ENCODE measurements at regions not wholly inside any gene's neighbourhood (a gene's known extent, or its start where the extent isn't known, plus 50 kb on each side); places are given as distances from the start of the nearest gene placed in this dataset.

- no peak overlapping the region for H3K27ac Mint-ChIP-seq (ENCODE audit: unreplicated experiment)
- TF ChIP-seq, protein P1, sequence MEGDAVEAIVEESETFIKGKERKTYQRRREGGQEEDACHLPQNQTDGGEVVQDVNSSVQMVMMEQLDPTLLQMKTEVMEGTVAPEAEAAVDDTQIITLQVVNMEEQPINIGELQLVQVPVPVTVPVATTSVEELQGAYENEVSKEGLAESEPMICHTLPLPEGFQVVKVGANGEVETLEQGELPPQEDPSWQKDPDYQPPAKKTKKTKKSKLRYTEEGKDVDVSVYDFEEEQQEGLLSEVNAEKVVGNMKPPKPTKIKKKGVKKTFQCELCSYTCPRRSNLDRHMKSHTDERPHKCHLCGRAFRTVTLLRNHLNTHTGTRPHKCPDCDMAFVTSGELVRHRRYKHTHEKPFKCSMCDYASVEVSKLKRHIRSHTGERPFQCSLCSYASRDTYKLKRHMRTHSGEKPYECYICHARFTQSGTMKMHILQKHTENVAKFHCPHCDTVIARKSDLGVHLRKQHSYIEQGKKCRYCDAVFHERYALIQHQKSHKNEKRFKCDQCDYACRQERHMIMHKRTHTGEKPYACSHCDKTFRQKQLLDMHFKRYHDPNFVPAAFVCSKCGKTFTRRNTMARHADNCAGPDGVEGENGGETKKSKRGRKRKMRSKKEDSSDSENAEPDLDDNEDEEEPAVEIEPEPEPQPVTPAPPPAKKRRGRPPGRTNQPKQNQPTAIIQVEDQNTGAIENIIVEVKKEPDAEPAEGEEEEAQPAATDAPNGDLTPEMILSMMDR (IDR thresholded peaks at IDR 0.05), result no peak
- no peak overlapping the region for H3K4me3 Mint-ChIP-seq (ENCODE audit: unreplicated experiment)
- no peak for DNase-seq (ENCODE audit: low spot score)
- H3K36me3 Mint-ChIP-seq (ENCODE audit: low read depth), result no peaks in the 10 kb centered on the region
- H3K4me1 Mint-ChIP-seq (ENCODE audit: low read depth), result peaks cover 10% of the 10 kb centered on the region
- H3K9me3 Mint-ChIP-seq (ENCODE audit: low read depth), result no peaks in the 10 kb centered on the region
- H3K27me3 Mint-ChIP-seq (ENCODE audit: low read depth), result peaks cover 1% of the 10 kb centered on the region
Observed at GRCh38 chr4:175373031-175373430, 439.0 kb downstream of the GPM6A start.

DNA sequence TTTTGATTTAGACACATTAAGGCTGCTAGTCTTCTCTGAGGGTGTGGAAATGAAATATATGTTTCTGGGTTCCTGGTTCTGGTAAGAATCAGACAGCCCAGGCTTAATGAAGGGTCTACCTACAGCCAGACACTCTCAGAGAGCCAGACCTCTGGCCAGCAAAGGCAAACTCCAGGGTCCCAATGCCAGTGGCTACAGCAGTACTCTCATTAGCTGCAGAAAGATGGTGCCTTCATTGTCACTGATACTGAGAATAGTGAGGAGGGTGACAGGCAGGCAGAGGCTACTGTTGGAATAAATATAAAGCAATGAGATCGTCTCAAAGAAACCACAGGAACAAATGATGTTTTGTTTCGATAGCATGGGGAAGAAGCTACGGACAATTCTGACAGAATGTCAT is 437.6 kb downstream of the GPM6A start:
- Mint-ChIP-seq H3K36me3 (ENCODE audit: low read depth) (no peaks in the 10 kb centered on the region), H3K27me3 (ENCODE audit: low read depth) (peaks cover 1% of the 10 kb centered on the region), H3K27ac (ENCODE audit: unreplicated experiment) (no peak overlapping the region), H3K9me3 (ENCODE audit: low read depth) (peaks cover 3% of the 10 kb centered on the region), H3K4me3 (ENCODE audit: unreplicated experiment) (no peak overlapping the region), H3K4me1 (ENCODE audit: low read depth) (peaks cover 10% of the 10 kb centered on the region)
- DNase-seq (ENCODE audit: low spot score), result no peak
- TF ChIP-seq, protein P1 (IDR thresholded peaks at IDR 0.05), result no peak

DNA sequence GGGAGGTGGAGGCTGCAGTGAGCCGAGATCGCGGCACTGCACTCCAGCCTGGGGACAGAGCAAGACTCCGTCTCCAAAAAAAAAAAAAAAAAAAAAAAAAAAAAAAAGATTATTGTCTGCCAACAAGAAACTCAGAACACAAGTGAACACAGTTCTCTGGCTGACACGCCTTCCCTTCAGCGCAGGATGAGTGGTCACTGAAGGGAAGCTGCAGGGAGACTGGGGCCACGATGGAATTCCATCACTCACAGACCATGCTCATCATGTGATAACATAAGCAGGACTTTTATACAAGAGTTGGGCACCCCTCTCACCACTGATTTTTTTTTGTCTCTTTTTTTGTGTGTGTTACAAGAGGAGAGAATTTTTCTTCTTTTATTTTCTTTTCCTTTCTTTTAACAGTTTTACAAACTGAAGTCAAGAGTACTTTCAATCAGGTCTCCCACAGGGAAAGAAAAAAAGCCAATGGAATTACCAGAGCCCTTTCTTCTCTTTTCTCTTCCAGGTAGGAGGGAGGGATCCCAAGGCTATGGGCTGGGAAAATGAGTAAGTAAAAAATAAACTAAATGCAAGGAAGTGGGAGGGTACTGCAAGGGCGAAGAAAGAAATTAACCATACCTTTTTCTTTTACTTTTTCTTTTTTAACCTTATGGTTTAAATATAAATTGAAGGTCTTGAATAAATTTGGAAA is 435.6 kb downstream of the GPM6A start:
- DNase-seq (ENCODE audit: low spot score), result no peak
- Mint-ChIP-seq H3K27me3 (ENCODE audit: low read depth) (no peaks in the 10 kb centered on the region), H3K4me1 (ENCODE audit: low read depth) (peaks cover 15% of the 10 kb centered on the region), H3K36me3 (ENCODE audit: low read depth) (no peaks in the 10 kb centered on the region), H3K4me3 (ENCODE audit: unreplicated experiment) (no peak overlapping the region), H3K27ac (ENCODE audit: unreplicated experiment) (no peak overlapping the region), H3K9me3 (ENCODE audit: low read depth) (peaks cover 3% of the 10 kb centered on the region)
- TF ChIP-seq, protein P1 (IDR thresholded peaks at IDR 0.05), result no peak

GRCh38 chr4:175377203-175377602 is 434.9 kb downstream of the GPM6A start:
- no peak for DNase-seq (ENCODE audit: low spot score)
- no peaks in the 10 kb centered on the region for H3K36me3 Mint-ChIP-seq (ENCODE audit: low read depth)
- peaks cover 15% of the 10 kb centered on the region for H3K4me1 Mint-ChIP-seq (ENCODE audit: low read depth)
- TF ChIP-seq, protein P1 (IDR thresholded peaks at IDR 0.05), result no peak
- no peak overlapping the region for H3K27ac Mint-ChIP-seq (ENCODE audit: unreplicated experiment)
- H3K9me3 Mint-ChIP-seq (ENCODE audit: low read depth), result peaks cover 3% of the 10 kb centered on the region
- H3K27me3 Mint-ChIP-seq (ENCODE audit: low read depth), result no peaks in the 10 kb centered on the region
- no peak overlapping the region for H3K4me3 Mint-ChIP-seq (ENCODE audit: unreplicated experiment)

DNA sequence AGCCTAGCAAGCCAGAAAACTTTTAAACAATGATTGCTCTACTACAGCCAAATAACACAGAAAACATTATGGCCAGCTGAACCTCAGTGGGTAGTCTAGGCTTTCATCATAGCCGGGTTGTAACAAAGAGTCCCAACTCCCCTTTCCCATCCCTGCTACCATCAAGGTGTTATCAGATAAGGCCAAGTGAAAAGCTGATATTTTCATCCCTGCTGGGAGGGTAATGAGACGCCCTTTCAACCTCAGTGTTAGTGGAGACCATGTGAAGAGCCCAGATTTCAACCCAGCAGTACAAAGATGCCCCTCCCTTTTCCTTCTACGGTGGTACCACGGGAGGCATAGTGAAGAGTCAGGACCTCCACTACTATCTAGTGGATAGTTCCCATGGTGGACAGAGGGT is 433.7 kb downstream of the GPM6A start:
- Mint-ChIP-seq H3K4me3 (ENCODE audit: unreplicated experiment) (no peak overlapping the region), H3K27me3 (ENCODE audit: low read depth) (no peaks in the 10 kb centered on the region), H3K27ac (ENCODE audit: unreplicated experiment) (no peak overlapping the region), H3K4me1 (ENCODE audit: low read depth) (peaks cover 10% of the 10 kb centered on the region), H3K9me3 (ENCODE audit: low read depth) (peaks cover 3% of the 10 kb centered on the region), H3K36me3 (ENCODE audit: low read depth) (no peaks in the 10 kb centered on the region)
- TF ChIP-seq, protein P1 (IDR thresholded peaks at IDR 0.05), result no peak
- DNase-seq (ENCODE audit: low spot score), result no peak

Measured in chondrocyte (in vitro differentiated cells).